Erythroblast (primary cell): ENCODE measurements at regions not wholly inside any gene's neighbourhood (a gene's known extent, or its start where the extent isn't known, plus 50 kb on each side); places are given as distances from the start of the nearest gene placed in this dataset.

ENCODE experiments used
- DNase-seq, 2 experiments: peaks; one replicate each; lab custom pipeline; 2025; lab: John Stamatoyannopoulos, UW
- GATA1 ChIP-seq: IDR thresholded peaks from 2 replicates; pipeline ENCODE4 v1.6.1; 2011; ENCODE audit warnings: low read depth, mild to moderate bottlenecking, control low read depth, low read length, moderate library complexity
- POLR2A ChIP-seq: IDR thresholded peaks from 2 replicates; pipeline ENCODE4 v1.6.1; 2011; ENCODE audit warnings: mild to moderate bottlenecking, low read length

DNA sequence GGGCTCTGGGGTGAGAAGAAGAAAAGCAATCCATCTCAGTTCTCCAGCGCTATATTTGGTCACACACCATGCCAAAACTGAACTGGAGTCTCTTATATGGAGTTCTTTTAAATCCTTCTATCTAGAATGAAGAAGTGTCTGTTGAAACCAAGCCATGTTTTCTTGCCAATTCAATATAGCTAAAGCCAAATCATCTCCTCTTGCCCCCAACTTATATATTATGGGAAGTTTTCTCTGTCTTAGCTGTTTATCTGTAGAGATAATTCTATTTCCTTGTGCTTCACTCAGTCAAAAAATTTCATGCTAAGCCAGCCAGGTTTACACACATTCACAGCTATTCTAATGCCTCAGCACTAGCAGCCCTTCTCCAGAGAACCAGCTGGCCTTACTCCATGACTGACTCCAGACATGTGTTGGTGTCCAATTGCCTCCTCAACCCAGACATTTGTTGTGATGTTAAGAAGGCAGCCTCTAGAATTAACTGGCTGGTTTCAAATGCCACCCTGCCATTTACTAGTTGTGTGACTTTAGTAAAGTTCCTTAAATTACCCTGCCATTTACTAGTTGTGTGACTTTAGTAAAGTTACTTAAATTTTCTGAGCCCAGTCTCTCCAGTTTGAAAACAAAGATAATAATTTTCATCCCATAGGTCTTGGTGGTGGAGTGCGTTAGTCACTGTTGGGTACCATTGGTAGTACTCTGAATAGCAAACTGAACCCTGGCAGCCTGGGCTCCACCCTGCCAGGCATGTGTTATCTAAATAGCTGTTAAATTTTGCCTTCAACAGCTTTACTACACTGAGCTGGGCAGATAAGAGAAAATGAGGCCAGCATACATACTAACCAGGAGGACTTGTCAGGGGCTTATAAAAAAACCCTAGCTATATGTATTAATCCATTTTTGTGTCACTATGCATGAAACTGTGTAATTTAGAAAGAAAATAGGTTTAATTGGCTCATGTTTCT, 525.1 kb downstream of the LMO7 start:
- peak; percentile 1 to 21 for DNase-seq
- TF ChIP-seq GATA1: no peak
- no peak for TF ChIP-seq POLR2A

DNA sequence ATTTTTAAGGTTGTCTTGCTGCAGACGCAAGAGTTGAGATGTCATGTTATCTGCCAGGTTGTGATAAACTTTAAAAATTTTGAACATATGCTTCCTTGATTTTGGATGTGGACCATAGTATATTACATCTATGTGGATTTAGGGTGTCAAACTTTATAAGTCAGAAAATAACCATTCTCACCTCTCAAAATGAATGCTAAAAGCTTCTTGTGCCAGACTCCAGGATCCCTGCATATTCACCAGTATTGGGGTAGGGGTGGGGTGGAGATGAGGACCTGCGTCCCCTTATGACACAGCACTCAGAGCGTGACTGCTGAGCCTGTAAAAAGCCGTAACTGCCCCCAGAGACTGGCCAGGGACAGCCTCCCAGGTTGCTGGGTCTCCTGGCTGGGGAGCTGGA, 524.4 kb downstream of the LMO7 start:
- no peak for TF ChIP-seq GATA1
- TF ChIP-seq POLR2A: no peak
- DNase-seq: no peak

DNA sequence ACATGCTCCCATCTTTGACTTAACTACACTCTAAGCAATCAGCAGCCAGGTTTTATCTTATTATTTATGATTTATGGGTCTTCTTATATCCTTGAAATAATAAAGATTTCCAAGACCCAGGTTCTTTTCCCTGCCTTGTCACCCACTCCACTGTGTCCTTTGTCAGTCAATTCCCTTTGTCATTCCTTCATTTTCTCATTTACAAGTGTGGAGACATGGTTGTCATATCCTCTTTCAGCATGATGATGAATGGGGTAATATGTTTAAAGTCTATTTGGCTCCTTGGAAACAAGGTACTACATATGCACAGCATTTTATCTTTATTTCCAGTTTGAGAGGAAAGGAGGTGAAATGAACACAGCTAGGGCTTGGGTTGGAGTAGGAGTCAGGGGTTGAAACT, 521.8 kb downstream of the LMO7 start:
- no peak for DNase-seq
- TF ChIP-seq GATA1 (no peak), POLR2A (no peak)

DNA sequence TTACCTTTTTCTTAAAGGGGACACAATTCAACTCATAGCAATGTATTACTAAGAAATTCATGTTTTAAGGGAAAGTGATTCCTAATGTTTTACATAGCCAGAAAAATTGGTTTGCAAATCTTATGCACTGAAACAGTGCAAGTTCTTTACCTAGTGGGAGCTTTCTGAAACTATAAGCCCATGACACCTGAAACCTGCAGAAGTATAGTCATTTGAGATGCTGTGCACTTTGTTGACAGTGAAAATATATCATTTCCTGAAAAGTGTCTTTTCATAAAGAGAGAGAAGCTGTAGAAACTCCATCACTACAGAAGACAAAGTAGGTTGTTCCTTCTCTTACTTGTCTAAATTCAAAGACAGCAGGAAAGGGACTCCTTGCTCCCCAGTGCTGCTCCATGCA, 517.1 kb downstream of the LMO7 start:
- no peak for TF ChIP-seq POLR2A
- DNase-seq: no peak

DNA sequence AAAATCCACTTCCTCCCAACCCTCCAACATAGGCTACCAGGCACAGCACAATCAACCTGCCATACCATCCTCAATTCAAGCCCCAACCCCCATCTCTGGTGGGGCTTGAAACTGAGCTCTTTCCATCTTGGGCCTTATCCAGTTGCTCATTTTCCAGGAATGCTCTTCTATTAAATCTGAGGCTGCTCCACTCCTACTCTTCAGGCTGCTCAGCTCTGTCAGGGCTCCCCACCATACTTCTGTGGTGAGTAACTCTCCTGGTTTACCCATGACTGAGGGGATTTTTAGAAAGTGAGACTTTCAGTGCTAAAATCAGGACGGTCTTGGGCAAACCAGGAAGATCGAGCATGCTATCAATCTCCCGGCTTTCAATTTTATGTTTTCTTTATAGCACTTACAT, 512.8 kb downstream of the LMO7 start:
- DNase-seq: no peak
- TF ChIP-seq POLR2A (no peak), GATA1 (no peak)

DNA sequence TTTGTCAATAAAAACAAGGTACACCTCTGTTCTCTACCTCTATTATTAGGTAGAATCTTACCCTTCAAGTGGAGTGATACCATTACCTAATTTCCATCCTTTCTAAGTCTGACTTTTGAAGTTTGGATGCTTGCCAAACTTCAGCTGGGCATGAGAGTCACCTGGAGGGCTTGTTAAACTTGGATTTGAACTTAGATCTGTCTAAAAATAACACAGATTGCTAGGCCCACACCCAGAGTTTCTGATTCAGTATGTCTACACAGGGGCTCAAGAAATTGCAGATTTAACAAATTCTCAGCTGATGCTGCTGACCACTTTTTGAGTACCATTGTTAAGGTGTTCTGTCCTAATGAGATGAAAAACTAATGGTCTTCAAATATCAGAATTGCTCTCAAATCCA, 512.2 kb downstream of the LMO7 start:
- DNase-seq: no peak
- TF ChIP-seq POLR2A: no peak
- TF ChIP-seq GATA1: no peak

DNA sequence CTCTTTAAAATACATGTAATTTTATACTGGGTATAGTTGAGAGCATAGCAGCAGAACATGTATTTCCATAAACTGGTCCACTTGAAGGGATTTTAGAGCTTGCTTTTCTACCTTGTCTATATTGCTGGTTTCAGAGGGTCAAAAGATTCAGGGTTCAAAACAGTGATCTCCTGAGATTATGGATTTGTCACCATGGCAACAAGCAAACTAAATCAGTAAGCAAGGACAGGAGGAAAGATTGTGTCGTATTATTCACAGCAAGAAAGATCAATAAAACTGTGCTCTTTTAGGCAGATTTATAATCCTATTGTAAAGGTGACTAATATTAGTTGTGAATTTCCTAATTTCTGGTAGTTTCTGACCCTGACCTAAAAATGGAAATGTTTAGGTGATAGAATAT, 496.4 kb downstream of the LMO7 start:
- no peak for DNase-seq
- TF ChIP-seq POLR2A (no peak), GATA1 (no peak)

DNA sequence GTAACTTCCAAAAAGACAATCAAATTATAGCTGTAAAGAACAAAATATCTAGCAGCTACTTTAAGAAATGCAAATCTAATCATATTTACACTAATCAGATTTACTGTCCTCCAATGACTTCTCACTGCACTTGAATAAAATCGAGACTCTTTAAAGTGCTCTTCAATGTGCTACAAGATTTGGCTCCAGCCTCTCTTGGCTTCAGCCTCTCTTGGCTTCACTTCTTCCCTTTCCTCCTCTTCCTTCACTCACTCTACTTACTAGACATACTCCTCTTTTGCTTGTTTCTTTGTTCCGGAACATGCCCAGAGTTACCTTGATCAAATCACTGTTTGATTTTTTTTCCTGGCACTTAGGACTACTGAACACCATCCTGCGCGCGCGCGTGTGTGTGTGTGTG, 495.4 kb downstream of the LMO7 start:
- TF ChIP-seq POLR2A (no peak), GATA1 (no peak)
- no peak for DNase-seq

DNA sequence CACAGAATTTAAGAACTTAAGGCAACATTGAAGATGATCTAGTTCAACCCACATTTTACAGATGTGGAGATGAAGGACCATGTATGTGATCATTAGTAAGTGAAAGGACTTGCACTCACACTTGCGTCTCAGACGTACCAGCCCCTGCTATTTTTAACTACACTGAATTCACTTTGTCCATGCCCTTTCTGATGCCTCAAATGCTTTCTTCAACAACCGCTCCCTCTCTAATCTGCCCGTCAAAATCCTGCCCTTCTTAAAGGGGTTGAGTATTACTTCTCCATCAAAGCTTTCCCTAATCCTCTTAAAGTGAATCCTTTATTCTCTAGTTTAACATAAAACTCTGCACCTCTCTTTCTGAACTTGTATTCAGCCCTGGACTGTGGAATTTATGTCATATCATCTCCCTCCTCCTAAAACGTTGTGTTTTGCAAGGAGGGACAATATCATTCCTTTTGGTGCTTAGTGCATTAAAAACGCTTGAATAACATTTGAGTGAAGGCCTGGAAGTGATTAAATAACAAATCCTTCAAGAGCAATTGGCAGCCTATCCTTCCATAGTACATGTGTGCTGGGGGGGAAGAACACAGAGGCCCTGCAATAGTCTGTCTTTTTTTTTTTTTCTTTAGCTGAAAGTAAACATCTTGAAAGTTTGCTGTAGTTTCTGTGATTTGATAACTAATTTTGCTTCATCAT, 493.3 kb downstream of the LMO7 start:
- TF ChIP-seq GATA1 (no peak), POLR2A (no peak)
- no peak for DNase-seq

DNA sequence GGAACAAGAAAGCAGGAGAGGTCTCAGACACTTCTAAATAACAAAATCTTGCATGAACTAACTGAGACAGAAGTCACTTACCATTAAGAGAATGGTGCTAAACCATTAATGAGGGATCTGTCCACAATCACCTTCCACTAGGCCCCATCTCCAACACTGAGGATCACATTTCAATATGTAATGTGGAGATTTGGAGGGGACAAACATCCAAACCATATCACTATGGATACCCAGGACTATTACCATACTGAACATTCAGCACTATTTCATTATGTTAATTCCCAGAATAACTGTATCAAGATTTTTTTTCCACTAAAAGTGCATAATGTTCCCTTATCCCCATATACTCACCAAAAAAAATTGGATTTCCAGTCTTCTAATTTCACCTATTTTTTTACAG, 491.8 kb downstream of the LMO7 start:
- no peak for TF ChIP-seq POLR2A
- TF ChIP-seq GATA1: no peak
- no peak for DNase-seq

DNA sequence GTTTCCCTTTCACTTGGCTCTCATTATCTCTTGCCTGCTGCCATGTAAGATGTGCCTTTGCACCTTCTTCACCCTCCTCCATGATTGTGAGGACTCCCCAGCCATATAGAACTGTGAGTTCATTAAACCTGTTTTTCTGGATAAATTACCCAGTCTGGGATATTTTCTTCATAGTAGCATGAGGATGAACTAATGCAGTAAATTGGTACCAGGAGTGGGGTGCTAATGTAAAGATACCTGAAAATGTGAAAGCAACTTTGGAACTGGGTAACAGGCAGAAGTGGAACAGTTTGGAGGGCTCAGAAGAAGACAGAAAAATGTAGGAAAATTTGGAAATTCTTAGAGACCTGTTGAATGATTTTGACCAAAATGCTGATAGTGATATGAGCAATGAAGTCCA, 487.4 kb downstream of the LMO7 start:
- no peak for TF ChIP-seq POLR2A
- TF ChIP-seq GATA1: no peak
- no peak for DNase-seq

DNA sequence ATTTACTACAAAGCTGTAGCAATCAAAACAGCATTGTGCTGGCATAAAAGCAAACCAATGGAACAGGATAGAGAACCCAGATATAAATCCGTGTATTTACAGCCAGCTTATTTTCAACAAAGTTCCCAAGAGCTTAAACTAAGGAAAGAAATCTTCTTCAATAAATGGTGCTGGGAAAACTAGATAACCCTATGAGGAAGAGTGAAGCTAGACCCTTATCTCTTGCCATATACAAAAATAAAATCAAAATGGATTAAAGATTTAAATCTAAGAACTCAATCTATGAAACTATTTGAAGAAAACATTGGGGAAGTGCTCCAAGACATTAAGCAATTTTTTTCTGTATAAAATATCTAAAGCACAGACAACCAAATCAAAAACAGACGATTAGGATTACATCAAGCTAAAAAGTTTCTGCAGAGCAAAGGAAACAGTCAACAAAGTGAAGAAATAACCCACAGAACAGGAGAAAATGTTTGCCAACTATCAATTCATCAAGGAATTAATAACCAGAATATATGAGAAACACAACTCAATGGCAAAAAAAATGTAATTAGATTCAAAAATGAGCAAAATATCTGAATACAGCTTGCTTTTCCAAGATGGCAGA, 480.7 kb downstream of the LMO7 start:
- TF ChIP-seq GATA1: no peak
- DNase-seq: no peak

DNA sequence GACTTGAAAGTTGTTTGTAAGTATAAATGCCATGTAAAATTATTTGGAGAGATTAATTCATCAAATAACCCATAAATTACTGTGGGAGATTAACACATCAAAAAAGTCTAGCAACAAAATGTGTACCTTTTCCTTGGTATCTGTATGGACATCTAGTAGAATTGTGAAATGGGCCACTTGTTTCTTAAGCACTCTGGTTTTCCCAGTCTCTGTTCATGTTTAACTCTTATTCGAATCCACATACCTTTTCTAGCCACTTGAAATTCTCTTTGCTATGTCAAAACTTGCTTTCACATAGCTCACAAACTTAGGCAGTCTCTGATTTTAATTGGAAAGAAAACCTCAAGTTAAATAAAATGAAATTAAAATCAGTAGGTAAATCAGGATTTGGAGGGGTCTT, 470.6 kb downstream of the LMO7 start:
- DNase-seq: no peak
- TF ChIP-seq POLR2A: no peak
- no peak for TF ChIP-seq GATA1

DNA sequence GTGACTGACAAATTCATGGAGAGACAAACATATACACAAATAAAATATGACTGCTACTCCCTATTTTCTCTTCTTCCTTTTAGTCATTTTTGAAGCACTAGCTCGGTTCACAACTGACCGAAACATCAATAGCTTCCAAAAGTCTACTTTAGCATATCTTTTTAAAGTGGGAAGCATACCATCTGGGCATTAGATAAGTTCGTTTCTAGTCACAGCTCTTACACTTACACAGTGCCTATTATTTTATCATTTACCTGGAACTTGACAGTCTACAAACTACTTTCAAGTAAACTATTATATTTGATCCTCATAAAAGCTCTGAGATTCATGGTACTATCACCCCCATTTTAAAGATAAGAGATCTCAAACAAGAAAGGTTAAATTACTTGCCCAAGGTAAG, 458.5 kb downstream of the LMO7 start:
- no peak for DNase-seq
- TF ChIP-seq GATA1 (no peak), POLR2A (no peak)

DNA sequence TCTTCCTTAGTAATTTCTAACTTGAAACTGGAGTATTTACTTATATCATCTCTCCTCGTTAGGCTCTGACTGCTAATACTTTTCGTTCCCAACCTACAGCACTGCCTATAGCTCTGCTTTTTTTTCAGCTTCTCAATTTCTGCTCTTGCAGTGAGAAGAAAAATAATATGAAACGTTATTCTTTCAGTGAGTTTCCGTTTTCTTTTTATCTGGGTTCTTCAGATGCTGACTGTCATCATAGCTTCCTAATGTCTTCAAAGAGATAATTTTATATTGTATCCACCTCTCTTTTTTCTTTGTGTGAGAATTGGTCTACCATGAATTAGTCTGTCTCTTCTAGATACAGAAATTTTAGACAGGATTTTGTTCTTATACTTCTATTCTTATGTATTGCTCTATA, 454.9 kb downstream of the LMO7 start:
- peak in 1 of 2 experiments; percentile 2 for DNase-seq
- TF ChIP-seq GATA1 (no peak), POLR2A (no peak)
